GM23338 (cell line): ENCODE measurements at regions not wholly inside any gene's neighbourhood (a gene's known extent, or its start where the extent isn't known, plus 50 kb on each side); places are given as distances from the start of the nearest gene placed in this dataset.

Experiments
- EZH2phosphoT487 ChIP-seq: fragments of 200-600 bp; sonication (generic); IDR thresholded peaks from one replicate; pipeline ENCODE4 v1.8.1; 2018; ENCODE audit warnings: antibody characterized with exemption; ENCODE audit not compliant: unreplicated experiment
- JUNB ChIP-seq: IDR thresholded peaks from one replicate; pipeline ENCODE4 v1.6.1; 2016; ENCODE audit warnings: antibody characterized with exemption; ENCODE audit not compliant: unreplicated experiment
- NANOG ChIP-seq: IDR thresholded peaks from 2 replicates; pipeline ENCODE4 v1.6.1; 2016; ENCODE audit warnings: antibody characterized with exemption, borderline replicate concordance
- STAT1 ChIP-seq: IDR thresholded peaks from one replicate; pipeline ENCODE4 v1.6.1; 2016; ENCODE audit warnings: antibody characterized with exemption; ENCODE audit not compliant: unreplicated experiment
- ZNF114 ChIP-seq: fragments of 250-450 bp; sonication (Bioruptor Pico); IDR thresholded peaks from 2 replicates; pipeline ENCODE4 v1.5.0; 2020; ENCODE audit warnings: mild to moderate bottlenecking, moderate library complexity
- ZNF331 ChIP-seq: fragments of 250-450 bp; sonication (Bioruptor Pico); IDR thresholded peaks from 2 replicates; pipeline ENCODE4 v1.5.0; 2020; ENCODE audit warnings: low read depth, mild to moderate bottlenecking, moderate library complexity
- TF ChIP-seq, protein P1 (sequence below): fragments of 250-450 bp; sonication (Bioruptor Pico); IDR thresholded peaks from 2 replicates; pipeline ENCODE4 v1.5.0; 2020; ENCODE audit warnings: mild to moderate bottlenecking, moderate library complexity
- TF ChIP-seq, protein P2 (sequence below), 2 experiments: fragments of 200-600 bp in 1 of 2; sonication (generic) in 1 of 2; conservative IDR thresholded peaks; 2 replicates each; pipeline versions ENCODE4 v1.5.1 to v1.6.1; 2016 to 2017; ENCODE audit warnings: antibody characterized with exemption in 2 of 2, low read depth in 2 of 2, mild to moderate bottlenecking in 2 of 2, moderate library complexity in 1 of 2
- TF ChIP-seq, protein P3 (sequence below): IDR thresholded peaks from 2 replicates; pipeline ENCODE4 v1.6.1; 2016; ENCODE audit warnings: antibody characterized with exemption

DNA sequence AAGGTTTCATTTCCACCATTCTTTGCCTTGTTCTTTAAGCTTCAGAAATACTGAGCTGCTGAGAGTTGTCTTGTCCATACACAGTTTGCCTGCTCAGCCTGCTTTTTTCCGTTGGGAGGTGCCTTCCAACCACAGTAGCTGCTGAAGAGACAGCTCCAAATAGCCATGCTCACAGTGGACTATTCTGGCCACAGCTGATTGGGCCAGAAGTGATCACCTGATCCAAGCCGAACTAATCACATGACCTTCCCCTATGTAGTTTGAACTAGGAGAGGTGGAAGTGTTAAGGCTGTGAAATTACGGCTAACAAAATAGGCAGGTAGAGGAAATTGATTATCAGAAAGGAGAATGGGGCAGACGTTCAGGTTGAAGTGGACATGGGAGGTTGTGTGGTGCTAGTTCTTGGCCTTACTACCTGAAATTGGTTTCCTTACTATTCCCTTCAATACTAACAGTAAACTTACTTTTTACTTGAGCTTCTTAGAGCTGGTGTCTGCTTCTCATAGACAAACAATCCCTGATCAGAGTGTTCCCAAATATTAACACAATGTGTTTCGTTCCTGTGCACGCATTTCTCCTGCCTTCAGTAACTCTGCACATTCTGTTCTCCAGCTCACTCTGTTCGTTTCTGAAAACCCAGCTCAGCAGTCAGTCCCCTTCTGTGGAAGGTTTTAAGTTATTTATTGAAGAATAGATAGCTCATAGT lies 136.1 kb downstream of the RWDD3 start (continued):
- TF ChIP-seq, protein P1, sequence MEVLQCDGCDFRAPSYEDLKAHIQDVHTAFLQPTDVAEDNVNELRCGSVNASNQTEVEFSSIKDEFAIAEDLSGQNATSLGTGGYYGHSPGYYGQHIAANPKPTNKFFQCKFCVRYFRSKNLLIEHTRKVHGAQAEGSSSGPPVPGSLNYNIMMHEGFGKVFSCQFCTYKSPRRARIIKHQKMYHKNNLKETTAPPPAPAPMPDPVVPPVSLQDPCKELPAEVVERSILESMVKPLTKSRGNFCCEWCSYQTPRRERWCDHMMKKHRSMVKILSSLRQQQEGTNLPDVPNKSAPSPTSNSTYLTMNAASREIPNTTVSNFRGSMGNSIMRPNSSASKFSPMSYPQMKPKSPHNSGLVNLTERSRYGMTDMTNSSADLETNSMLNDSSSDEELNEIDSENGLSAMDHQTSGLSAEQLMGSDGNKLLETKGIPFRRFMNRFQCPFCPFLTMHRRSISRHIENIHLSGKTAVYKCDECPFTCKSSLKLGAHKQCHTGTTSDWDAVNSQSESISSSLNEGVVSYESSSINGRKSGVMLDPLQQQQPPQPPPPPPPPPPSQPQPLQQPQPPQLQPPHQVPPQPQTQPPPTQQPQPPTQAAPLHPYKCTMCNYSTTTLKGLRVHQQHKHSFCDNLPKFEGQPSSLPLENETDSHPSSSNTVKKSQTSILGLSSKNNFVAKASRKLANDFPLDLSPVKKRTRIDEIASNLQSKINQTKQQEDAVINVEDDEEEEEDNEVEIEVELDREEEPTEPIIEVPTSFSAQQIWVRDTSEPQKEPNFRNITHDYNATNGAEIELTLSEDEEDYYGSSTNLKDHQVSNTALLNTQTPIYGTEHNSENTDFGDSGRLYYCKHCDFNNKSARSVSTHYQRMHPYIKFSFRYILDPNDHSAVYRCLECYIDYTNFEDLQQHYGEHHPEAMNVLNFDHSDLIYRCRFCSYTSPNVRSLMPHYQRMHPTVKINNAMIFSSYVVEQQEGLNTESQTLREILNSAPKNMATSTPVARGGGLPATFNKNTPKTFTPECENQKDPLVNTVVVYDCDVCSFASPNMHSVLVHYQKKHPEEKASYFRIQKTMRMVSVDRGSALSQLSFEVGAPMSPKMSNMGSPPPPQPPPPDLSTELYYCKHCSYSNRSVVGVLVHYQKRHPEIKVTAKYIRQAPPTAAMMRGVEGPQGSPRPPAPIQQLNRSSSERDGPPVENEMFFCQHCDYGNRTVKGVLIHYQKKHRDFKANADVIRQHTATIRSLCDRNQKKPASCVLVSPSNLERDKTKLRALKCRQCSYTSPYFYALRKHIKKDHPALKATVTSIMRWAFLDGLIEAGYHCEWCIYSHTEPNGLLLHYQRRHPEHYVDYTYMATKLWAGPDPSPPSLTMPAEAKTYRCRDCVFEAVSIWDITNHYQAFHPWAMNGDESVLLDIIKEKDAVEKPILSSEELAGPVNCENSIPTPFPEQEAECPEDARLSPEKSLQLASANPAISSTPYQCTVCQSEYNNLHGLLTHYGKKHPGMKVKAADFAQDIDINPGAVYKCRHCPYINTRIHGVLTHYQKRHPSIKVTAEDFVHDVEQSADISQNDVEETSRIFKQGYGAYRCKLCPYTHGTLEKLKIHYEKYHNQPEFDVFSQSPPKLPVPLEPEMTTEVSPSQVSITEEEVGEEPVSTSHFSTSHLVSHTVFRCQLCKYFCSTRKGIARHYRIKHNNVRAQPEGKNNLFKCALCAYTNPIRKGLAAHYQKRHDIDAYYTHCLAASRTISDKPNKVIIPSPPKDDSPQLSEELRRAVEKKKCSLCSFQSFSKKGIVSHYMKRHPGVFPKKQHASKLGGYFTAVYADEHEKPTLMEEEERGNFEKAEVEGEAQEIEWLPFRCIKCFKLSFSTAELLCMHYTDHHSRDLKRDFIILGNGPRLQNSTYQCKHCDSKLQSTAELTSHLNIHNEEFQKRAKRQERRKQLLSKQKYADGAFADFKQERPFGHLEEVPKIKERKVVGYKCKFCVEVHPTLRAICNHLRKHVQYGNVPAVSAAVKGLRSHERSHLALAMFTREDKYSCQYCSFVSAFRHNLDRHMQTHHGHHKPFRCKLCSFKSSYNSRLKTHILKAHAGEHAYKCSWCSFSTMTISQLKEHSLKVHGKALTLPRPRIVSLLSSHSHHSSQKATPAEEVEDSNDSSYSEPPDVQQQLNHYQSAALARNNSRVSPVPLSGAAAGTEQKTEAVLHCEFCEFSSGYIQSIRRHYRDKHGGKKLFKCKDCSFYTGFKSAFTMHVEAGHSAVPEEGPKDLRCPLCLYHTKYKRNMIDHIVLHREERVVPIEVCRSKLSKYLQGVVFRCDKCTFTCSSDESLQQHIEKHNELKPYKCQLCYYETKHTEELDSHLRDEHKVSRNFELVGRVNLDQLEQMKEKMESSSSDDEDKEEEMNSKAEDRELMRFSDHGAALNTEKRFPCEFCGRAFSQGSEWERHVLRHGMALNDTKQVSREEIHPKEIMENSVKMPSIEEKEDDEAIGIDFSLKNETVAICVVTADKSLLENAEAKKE (CRISPR knock-in tag): no peak
- TF ChIP-seq ZNF331 (CRISPR knock-in tag): no peak
- TF ChIP-seq NANOG: no peak
- TF ChIP-seq, protein P2, sequence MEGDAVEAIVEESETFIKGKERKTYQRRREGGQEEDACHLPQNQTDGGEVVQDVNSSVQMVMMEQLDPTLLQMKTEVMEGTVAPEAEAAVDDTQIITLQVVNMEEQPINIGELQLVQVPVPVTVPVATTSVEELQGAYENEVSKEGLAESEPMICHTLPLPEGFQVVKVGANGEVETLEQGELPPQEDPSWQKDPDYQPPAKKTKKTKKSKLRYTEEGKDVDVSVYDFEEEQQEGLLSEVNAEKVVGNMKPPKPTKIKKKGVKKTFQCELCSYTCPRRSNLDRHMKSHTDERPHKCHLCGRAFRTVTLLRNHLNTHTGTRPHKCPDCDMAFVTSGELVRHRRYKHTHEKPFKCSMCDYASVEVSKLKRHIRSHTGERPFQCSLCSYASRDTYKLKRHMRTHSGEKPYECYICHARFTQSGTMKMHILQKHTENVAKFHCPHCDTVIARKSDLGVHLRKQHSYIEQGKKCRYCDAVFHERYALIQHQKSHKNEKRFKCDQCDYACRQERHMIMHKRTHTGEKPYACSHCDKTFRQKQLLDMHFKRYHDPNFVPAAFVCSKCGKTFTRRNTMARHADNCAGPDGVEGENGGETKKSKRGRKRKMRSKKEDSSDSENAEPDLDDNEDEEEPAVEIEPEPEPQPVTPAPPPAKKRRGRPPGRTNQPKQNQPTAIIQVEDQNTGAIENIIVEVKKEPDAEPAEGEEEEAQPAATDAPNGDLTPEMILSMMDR (conservative IDR thresholded peaks at IDR 0.05; ENCODE audit: low read depth in 2 of 2): no peak
- TF ChIP-seq JUNB: no peak
- TF ChIP-seq, protein P3, sequence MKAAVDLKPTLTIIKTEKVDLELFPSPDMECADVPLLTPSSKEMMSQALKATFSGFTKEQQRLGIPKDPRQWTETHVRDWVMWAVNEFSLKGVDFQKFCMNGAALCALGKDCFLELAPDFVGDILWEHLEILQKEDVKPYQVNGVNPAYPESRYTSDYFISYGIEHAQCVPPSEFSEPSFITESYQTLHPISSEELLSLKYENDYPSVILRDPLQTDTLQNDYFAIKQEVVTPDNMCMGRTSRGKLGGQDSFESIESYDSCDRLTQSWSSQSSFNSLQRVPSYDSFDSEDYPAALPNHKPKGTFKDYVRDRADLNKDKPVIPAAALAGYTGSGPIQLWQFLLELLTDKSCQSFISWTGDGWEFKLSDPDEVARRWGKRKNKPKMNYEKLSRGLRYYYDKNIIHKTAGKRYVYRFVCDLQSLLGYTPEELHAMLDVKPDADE: no peak
- TF ChIP-seq EZH2phosphoT487: no peak
- no peak for TF ChIP-seq ZNF114
- no peak for TF ChIP-seq STAT1
